Lower leg skin (tissue), 3 donors: ENCODE measurements at regions not wholly inside any gene's neighbourhood (a gene's known extent, or its start where the extent isn't known, plus 50 kb on each side); places are given as distances from the start of the nearest gene placed in this dataset.
"Not testable (repeated sequence)": the region's sequence is repeated elsewhere in the genome, so short reads cannot be mapped to it uniquely, and the experiment has no call there.

ENCODE experiments used
- POLR2A ChIP-seq, 2 donors: fragments of 450-650 bp; IDR thresholded peaks; one replicate each; pipeline ENCODE4 v1.6.1; 2016 to 2017; ENCODE audit warnings: antibody characterized with exemption in 2 of 2, mild to moderate bottlenecking in 1 of 2, moderate library complexity in 1 of 2
- TF ChIP-seq, protein P1 (sequence below), 3 donors: fragments of 450-650 bp; IDR thresholded peaks; one replicate each; pipeline ENCODE4 v1.5.1; 2016; ENCODE audit warnings: antibody characterized with exemption in 3 of 3, mild to moderate bottlenecking in 3 of 3, moderate library complexity in 2 of 3

DNA sequence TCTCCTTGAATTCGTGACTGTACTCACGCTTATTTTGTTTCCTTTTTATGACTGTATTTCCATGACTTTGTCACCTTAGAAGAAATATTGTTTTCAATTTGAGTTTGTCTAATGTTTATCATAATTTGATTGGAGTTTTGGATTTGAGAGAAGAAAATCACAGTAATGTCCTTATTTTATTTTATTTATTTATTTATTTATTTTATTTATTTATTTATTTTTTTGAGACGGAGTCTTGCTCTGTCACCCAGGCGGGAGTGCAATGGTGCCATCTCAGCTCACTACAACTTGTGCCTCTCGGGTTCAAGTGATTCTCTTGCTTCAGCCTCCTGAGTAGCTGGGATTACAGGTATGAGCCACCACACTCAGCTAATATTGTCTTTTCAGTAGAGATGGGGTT lies 463.1 kb downstream of the KCNT2 start:
- TF ChIP-seq, protein P1, sequence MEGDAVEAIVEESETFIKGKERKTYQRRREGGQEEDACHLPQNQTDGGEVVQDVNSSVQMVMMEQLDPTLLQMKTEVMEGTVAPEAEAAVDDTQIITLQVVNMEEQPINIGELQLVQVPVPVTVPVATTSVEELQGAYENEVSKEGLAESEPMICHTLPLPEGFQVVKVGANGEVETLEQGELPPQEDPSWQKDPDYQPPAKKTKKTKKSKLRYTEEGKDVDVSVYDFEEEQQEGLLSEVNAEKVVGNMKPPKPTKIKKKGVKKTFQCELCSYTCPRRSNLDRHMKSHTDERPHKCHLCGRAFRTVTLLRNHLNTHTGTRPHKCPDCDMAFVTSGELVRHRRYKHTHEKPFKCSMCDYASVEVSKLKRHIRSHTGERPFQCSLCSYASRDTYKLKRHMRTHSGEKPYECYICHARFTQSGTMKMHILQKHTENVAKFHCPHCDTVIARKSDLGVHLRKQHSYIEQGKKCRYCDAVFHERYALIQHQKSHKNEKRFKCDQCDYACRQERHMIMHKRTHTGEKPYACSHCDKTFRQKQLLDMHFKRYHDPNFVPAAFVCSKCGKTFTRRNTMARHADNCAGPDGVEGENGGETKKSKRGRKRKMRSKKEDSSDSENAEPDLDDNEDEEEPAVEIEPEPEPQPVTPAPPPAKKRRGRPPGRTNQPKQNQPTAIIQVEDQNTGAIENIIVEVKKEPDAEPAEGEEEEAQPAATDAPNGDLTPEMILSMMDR (IDR thresholded peaks at IDR 0.05), result not testable (repeated sequence)
- not testable (repeated sequence) for TF ChIP-seq POLR2A (IDR thresholded peaks at IDR 0.05)
